Hepatocyte (in vitro differentiated cells): ENCODE measurements at regions not wholly inside any gene's neighbourhood (a gene's known extent, or its start where the extent isn't known, plus 50 kb on each side); places are given as distances from the start of the nearest gene placed in this dataset.

ENCODE experiments used
- CTCF ChIP-seq: fragments of 200-600 bp; sonication (generic); IDR thresholded peaks from 2 replicates; pipeline ENCODE4 v1.5.1; 2016; ENCODE audit warnings: antibody characterized with exemption, mild to moderate bottlenecking; ENCODE audit not compliant: poor library complexity
- EZH2phosphoT487 ChIP-seq: fragments of 200-600 bp; sonication (generic); IDR thresholded peaks from one replicate; pipeline ENCODE4 v1.6.1; 2018; ENCODE audit warnings: antibody characterized with exemption, mild to moderate bottlenecking, low read depth, moderate library complexity; ENCODE audit not compliant: unreplicated experiment, severe bottlenecking

- TF ChIP-seq CTCF: no peak
- TF ChIP-seq EZH2phosphoT487: no peak
Measured at GRCh38 chr10:26385443-26385842, 52.7 kb upstream of the APBB1IP start.
